SKM-1 (cell line): ENCODE measurements at regions not wholly inside any gene's neighbourhood (a gene's known extent, or its start where the extent isn't known, plus 50 kb on each side); places are given as distances from the start of the nearest gene placed in this dataset.

Experiments
- DNase-seq: peaks from one replicate; lab custom pipeline; 2025; ENCODE audit not compliant: unreplicated experiment; lab: John Stamatoyannopoulos, UW

DNA sequence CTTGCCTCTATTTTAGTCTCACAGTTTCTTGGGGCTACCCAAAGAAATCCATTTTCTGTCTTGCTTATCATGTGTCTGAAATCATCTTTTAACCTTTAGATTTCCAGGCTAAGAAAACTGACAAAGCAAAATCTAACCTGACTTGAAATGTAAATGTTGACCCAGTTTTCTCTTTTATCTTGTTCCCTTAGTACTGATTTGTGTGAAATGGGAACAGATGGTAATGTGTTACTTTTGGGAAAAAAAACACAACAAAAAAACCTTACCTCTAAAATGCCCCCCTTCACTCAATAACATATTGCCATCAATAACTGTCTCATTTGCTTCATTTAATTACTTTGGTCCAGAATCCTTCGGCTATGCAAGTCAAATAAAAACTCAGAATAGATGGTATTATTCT, 383.2 kb upstream of the DCN start:
- no peak for DNase-seq

DNA sequence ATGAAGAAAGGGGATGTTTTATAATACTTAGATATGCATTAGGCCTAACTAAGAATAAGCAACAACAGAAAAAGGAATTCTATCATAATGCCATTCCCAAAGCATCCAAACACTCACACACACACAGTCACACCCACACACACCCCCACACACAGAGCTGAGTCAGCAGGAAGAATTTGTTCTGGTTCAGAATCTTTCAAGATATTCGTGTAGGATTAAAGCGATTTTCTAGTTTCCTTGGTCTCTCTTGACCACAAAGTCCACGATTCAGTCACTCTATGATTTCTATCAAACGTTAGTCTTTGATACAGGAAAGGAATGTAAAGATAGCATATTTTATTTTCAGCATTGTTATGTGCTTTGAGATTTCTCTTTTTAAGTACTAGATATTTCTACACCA, 382.6 kb upstream of the DCN start:
- DNase-seq, result no peak

DNA sequence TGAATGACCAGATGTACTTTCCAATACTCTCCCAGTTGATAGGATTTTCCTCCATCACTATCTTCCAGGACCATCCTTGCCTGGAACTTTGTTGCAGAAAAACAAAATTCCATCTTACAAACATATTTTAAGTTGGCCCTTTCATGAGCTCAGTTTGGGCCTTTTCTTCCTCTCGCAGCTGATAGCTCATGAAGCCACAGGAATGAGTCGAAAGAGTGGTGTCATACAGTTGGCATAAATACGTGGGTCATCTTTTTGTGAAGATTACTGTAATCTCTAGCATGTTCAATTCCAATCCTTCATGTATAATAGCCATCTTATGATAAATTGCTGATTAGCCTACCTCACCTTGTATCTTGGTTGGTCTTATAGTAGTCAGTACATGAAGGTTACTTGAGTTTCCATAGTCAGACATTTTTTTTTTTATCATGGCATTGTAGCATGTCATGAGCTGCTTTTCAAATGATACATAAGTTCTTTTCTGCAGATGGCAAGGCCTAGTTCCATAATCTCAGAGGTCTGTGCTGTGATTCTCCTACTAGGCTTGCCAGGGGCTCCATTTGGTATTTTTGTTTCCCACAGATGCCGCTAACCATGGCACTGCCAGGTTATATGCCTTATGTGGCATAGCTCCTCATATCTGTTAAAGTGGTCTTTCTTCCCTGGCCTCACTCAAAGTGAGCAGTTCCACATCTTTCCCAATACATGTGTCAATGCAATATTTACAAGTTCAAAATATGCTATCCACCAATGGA, 380.6 kb upstream of the DCN start:
- DNase-seq, result no peak

DNA sequence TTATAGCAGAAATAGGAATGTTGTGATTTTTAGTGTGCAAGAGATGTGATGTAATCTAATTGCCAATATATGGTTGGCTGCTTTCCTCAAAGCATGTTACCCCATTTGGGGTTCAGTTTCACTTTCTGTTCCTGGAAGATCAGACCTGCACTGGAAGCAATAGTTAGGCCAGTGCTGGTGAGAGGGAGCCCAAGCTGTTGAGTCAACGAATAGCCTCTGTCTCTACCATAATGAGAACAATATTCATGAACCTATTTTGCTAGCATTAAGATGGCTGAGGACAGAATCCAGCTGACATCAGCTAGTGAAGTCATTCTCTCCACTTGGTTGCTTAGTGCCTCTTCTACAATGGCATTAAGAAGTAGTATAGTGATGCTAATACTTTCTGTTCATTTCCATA, 379.9 kb upstream of the DCN start:
- DNase-seq, result no peak

DNA sequence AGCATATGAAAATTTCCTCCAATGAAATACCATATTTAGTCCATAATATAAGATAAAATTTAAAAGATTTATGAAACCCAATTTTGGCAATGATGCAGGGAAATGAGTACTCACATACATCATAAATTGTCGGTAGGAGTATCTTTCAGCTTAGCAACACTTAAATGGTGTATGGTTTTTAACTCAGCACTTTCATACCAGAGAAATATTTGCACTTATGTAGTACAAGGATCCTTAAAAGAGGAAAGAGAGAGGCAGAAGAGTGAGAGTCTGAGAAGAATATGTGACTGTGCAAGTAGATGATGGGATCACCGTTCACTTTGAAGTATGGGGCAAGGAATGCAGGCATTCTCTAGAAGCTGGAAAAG, 379.3 kb upstream of the DCN start:
- no peak for DNase-seq

DNA sequence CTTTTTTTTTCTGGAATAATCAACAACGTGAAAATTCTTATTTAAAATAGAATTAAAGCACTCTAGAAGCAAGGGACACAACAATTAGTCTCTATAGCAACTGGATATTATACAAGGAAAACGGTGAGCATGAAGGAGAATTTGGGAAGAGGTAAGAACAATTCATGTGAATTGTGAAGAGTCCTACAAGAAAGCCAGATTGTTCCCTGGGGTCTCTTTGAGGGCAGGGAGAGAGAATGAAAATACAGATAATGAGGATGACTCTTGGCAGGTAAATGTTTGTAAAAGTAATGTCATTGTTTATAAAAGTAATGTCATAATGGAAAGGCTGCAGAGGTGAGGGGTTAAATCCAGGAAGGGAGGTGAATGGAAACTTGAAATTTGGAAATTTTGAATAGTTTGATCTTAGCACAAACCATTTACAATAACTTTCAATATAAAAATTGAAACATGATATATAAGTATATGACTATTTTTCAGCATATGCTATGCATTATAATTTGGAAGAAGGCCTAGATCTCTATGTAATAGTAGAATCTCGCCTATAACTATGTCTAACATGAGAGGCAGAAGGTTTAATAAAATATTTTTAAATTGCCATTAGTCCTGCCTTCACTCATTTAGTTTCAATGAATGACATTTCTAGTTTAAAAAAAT, 378.8 kb upstream of the DCN start:
- no peak for DNase-seq

DNA sequence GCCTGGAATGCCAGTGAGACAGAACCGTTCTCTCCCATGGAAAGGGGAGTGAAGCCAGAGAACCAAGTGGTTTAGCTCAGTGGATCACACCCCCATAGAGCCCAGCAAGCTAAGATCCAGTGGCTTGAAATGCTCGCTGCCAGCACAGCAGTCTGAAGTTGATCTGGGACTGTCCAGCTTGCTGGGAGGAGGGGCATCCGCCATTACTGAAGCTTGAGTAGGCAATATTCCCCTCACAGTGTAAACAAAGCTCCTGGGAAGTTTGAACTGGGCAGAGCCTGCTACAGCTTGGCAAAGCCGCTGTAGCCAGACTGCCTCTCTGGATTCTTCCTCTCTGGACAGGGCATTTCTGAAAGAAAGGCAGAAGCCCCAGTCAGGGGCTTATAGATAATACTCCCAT, 374.3 kb upstream of the DCN start:
- DNase-seq, result no peak

DNA sequence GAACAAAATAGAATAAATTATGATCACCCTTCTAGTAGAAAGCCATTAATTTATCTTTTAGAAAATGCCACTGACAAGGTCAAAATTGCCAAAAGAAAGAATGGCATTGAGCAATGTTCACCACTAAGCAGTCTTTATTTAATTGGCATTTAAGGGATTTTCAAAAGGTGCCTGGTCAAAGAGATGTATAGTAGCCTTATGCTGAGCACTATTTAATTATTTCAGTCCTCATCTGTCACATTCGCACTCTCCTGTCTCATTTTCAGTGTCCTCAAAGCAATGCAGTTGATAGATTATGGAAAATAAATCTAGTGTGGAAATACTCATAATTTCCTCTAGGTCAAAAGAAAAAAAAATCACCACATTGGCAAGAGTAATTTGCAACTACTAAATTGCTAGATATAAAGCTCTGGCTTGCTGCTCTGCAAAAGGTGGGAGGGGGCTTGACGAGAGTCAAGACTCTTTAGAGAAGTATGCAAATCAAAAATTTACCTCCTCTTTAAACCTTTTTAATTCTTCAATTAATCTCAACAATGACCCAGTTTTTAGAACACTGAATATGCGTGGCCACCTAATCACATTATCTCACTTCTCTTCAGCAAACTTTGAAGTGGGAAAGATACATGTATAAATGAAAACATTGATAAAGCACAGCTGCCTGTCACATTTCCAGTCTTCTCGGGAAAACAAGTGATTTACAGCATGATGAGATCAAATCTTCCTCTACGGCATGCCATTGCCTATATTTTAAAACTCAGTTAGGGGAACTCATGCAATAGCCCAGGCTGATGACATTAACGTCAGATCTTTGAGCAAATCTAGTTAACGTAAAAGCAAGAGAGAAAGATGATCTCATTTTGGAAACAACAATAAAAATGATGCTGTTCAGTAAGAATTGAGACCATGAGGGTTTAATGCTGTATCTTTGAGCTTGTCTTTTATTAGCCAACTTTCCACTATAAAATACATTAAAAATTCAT, 373.1 kb upstream of the DCN start:
- no peak for DNase-seq

DNA sequence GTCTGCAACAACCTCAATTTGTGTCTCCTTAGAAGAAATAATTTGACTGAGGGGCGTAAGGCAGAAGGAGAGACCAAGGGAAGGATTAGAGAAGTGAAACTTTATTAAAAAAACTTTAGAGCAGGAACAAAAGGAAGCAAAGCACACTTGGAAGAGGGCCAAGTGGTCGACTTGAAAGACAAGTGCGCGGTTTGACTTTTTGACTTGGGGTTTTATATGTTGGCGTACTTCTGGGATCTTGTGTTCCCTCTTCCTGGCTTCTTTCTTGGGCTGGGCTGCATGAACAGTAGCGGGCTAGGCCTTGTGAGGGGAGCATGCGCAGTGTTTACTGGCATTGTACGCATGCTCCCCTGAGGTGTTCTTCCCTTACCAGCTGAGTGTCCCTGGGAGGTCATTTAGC, 369.3 kb upstream of the DCN start:
- DNase-seq, result no peak

DNA sequence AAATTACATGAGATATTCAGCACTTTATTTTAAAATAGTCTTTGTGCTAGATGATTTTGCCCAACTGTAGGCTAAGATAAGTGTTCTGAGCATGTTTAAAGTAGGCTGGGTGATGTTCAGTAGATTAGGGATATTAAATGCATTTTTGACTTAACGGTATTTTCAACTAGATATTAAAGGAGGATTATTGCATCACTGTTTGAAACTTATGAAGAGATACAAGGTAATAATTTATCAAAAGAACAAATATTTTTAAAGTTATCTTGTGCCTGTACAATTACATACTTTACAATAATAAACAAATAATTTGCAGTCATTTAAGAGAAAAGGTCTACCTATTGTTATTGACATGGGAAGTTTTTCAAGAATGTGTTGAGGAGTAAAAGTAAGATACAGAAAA, 368.6 kb upstream of the DCN start:
- no peak for DNase-seq

DNA sequence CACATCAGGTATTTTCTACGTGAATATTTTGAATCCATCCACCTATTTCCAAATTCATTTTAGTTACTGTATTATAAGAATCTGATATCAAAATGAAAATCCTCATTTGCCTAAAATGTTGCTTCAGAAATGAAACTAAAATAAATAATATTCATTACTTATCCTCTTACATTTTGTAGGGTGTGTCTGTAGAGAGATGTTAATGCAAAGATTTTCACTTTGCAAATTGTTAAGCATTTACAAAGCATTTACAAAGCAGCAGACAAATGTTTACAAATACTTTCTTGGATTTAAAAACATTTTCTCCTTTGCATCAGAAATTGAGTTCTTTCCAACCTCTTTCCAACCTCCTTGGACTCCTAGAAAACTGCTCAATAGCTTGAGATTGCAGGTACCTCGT, 360.0 kb upstream of the DCN start:
- no peak for DNase-seq

DNA sequence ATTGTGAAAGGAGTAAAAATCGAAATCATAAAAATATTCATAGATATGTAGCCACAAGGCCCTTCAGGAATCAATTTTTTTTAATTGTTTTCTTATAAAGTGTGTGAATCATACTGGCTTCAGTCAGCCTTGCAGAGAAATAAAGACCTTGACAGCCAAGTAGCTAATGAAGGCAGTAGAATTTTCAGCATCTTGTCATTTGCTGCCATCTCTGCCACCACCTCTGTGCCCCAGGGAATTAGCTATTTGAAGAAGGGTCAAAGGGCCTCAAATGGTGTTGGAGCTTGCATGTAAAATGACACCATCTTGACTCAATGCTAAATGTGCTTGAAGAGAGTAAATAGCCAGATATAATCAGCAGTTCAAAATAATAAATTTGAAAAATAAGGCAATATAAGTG, 359.4 kb upstream of the DCN start:
- DNase-seq, result no peak

DNA sequence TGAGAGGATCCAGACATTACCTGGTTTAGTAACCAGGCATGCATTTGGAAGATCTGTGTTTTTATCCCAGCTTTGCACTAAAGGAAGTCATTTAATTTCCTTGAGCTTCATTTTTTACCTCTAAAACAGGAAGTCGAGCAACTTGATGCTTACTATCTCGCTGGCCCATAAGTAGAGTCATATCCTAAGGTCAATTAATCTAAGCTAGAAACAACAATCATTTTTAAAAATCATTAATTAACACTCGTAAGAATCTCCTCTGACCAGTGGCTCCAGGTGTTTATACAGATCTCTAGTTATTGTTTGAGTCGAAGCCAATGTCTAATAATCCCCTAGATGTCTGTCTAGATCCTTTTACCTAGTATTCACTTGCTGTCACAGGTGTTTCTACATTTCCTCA, 355.8 kb upstream of the DCN start:
- DNase-seq, result no peak

DNA sequence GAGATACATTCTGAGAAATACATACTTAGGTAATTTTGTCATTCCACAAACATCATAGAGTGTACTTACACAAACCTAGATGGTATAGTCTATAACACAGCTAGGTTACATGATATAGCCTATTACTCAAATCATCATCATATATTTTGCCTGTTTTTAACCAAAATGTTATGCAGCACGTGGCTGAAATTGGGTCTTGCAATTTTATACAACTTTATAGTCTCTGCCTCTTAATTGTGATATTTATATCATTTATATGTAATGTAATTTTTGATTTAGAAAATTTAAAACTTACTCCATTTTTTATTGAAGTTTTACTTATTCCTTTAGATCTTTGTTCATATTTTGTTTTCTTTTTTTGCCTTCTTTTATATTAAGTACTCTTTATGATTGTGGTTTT, 350.7 kb upstream of the DCN start:
- no peak for DNase-seq

DNA sequence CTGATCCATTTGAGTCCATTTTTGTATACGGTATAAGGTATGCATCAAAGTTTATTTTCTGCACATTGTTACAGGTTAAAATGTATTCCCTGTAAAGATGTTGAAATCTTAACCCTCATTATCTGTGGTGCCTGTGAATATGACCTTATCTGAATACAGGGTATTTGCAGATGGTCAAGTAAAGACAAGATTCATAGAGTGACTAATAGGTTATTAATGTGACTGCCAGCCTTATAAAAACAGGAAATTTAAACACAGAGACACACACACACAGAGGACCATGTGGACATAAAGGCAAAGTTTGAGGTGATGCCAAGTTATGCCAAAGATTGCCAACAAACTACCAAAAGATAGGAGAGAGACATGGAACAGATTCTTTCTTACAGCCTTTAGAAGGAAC, 347.2 kb upstream of the DCN start:
- no peak for DNase-seq

DNA sequence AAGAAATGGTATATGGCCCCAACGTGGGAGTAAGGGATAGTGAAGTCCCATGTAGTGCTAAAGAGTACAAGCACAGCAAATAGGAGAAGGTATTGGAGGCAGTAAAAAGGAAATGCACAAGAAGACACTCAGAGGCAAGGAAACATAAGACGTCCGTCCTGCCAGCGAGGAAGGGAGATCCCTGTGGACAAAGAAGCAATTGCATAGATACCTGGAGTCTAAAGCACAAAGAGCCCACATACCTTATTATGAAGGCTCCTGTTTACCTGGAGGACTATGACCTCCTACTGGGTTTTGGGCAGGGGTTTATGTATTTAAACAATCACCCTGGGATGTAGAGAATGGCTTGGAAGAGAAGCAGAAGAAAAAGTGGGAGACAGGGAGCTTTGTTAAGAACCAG, 341.2 kb upstream of the DCN start:
- no peak for DNase-seq

DNA sequence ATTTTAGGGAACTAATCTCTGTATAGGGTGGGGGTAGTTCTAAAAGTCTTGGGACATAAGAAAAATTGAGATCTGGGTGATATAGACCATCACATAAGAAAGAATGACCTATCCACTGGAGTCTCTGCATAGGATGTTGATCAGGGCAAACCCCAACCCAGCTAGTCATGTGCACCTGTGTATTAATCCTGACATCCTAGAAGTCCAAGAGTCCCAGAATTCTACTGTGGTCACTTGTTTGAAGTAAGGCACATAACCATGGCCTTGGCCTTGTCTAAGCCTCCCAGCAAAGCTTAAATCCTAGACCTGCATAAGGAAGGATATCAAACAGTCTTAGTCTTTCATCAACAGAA, 334.1 kb upstream of the DCN start:
- DNase-seq, result no peak

DNA sequence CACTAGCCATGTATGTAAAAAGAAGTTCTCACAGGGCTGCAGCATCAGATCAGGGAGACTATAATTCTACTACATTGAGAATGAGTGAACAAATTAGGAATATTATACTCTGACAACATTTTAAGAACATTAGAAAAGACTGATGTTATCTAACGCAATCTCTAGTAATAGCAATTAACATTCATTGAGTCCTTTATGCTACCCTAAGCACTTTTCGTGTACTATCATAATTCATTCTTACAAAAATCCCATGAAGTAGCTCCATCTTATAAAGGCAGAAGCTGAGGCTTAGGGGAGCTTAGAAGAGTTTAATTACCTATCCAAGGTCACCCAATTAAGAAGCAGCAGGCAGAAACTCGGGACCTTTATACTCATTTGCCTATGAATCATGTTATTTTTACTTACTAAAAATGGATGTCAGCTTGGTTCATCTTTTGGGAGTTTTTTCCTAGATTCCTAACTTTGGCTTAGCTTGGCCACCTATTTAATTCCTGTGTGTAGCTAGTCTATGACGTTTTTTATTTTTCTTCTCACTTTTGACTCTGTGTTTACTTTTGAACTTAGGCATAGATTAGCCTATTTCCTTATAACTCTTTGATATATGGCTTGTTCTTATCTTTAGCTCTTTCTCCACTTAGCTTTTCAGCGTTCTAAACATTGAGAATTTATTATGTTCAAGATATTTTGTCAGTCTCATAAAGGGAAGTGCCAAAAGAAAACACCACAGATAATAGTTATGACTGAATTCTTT, 333.5 kb upstream of the DCN start:
- no peak for DNase-seq

DNA sequence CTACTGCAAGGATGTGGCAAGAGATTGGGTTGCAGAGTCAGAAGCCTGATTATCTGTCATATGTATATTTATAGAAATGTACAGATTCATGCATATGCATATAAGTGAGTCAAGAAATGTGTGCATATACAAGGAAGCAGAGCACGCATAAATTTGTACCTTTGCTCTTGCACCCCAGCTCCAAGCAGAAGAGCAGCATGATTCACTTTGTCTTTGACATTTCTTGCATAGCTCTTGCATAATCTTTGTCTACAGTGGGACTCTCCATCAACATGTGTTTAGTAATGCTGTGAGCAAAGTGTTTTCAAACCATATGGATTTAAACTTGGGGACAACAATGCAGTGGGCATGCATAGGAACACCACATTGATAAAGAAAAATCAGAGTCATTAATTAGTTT, 330.7 kb upstream of the DCN start:
- DNase-seq, result no peak

DNA sequence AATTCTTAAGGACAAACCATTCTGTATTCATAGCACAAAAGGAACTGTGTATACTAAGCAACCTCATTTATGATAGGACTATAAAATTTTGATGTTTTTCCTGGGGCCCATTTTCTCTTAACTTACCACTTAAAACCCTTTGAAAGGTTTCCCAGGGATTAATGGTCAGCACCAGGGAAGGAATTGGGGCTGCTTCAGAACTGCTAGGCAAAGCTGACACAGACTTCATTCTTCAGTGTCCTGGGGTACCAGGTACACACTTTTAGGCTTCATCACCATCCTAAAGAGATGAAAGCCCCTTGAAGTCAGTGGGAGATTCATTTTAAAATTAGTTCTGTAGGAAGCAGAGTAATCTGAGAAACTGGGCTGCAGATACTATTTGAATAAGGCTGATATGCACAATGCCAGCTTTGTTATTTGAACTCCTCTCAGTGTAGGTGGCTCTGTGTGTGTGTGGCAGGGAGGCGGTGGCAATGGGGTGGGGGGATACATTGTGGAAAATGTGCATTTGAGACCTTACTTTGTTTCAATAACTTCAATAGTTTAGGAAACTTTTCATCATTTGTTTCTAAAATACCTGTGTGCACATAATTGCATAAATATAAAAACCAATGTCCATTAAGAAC, 329.3 kb upstream of the DCN start:
- no peak for DNase-seq

DNA sequence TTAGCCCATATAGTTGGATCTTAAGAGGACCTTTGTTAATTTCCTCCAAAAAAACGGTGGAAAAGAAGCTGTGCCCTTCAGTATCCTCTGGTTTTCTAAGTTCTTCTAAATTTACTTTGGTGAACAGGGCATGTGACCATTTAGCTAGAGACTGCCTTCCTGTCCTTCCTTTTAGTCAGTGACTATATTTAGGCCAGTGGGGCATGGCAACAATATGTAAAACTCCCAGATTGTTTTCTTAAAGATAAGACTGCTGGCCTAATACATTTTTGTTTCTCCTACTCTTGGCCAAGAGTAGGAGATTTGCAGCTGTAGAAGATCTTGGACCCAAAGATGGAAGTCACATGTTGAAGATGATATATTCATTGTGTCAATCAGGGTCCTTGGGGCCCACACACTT, 325.1 kb upstream of the DCN start:
- no peak for DNase-seq
